H1 (cell line): ENCODE measurements at regions not wholly inside any gene's neighbourhood (a gene's known extent, or its start where the extent isn't known, plus 50 kb on each side); places are given as distances from the start of the nearest gene placed in this dataset.

Source experiments
- CTCF ChIA-PET: fragments of 300-600 bp; sonication (Branson Sonifier 250); formaldehyde crosslinking; loops from one replicate; lab custom pipeline; 2021; ENCODE audit not compliant: partially characterized antibody; lab: Charles Lee
- POLR2A ChIA-PET: fragments of 300-600 bp; sonication (Branson Sonifier 250); formaldehyde crosslinking; loops from one replicate; lab custom pipeline; 2021; ENCODE audit warnings: inconsistent platforms; ENCODE audit not compliant: partially characterized antibody; lab: Charles Lee
- DNase-seq, 2 experiments: peaks; one replicate each; pipeline versions ENCODE4 v3.0.0 to v3.0.0-alpha.2; 2010 to 2022; ENCODE audit warnings: low spot score in 2 of 2, low read depth in 1 of 2, mixed read lengths in 1 of 2
- FAIRE-seq: peaks from 2 replicates; lab custom pipeline; 2011; peaks lifted over from hg19 to GRCh38; lab: Jason Lieb, UNC
- H2AFZ ChIP-seq: 2 replicates; pipeline ENCODE4 v1.8.1; 2012; ENCODE audit warnings: low read length, inconsistent platforms
- H2AK5ac ChIP-seq: 2 replicates; pipeline ENCODE4 v1.6.1; 2013; ENCODE audit warnings: low read depth, low read length
- H2BK120ac ChIP-seq: replicated peaks from 2 replicates; pipeline ENCODE3; 2013; ENCODE audit warnings: low read depth, low read length, inconsistent platforms
- H2BK12ac ChIP-seq: 2 replicates; pipeline ENCODE4 v1.6.1; 2013; ENCODE audit warnings: low read depth, low read length
- H2BK15ac ChIP-seq: 2 replicates; pipeline ENCODE4 v1.6.1; 2013; ENCODE audit warnings: low read length
- H2BK20ac ChIP-seq: 2 replicates; pipeline ENCODE4 v1.6.1; 2013; ENCODE audit warnings: low read length
- H2BK5ac ChIP-seq: 2 replicates; pipeline ENCODE4 v1.6.1; 2013; ENCODE audit warnings: low read depth, low read length
- H3K14ac ChIP-seq: 2 replicates; pipeline ENCODE4 v1.6.1; 2013; ENCODE audit warnings: inconsistent platforms; ENCODE audit not compliant: insufficient read length
- H3K18ac ChIP-seq: 2 replicates; pipeline ENCODE4 v1.6.1; 2013; ENCODE audit warnings: low read length; ENCODE audit errors: extremely low read depth
- H3K23ac ChIP-seq: 2 replicates; pipeline ENCODE4 v1.6.1; 2013; ENCODE audit warnings: inconsistent platforms; ENCODE audit not compliant: insufficient read length
- H3K23me2 ChIP-seq: 2 replicates; pipeline ENCODE4 v1.6.1; 2013; ENCODE audit warnings: low read depth, low read length
- H3K27ac ChIP-seq: 2 replicates; pipeline ENCODE4 v1.6.1; 2011; ENCODE audit warnings: low read depth, low read length, inconsistent platforms
- H3K27me3 ChIP-seq, 4 experiments: replicated peaks in 1 of 4; 1 replicate in 1 of 4; 2 replicates in 3 of 4; pipeline versions ENCODE4 v1.6.1 to v1.8.1; 2011 to 2013; ENCODE audit warnings: low read length in 3 of 4, mild to moderate bottlenecking in 3 of 4, inconsistent platforms in 2 of 4, mixed read lengths in 2 of 4, moderate library complexity in 1 of 4; ENCODE audit not compliant: control insufficient read depth in 3 of 4, insufficient read depth in 3 of 4; ENCODE audit errors: extremely low read depth in 1 of 4
- H3K36me3 ChIP-seq, 4 experiments: 2 replicates each; pipeline versions ENCODE4 v1.6.1 to v1.8.1; 2011 to 2013; ENCODE audit warnings: mild to moderate bottlenecking in 4 of 4, low read length in 3 of 4, moderate library complexity in 2 of 4, control low read depth in 1 of 4, inconsistent platforms in 1 of 4; ENCODE audit not compliant: insufficient read depth in 4 of 4, control insufficient read depth in 2 of 4
- H3K4ac ChIP-seq: replicated peaks from 2 replicates; pipeline ENCODE3; 2013; ENCODE audit warnings: low read length, low read depth, mixed read lengths, inconsistent platforms; ENCODE audit not compliant: insufficient read length
- H3K4me1 ChIP-seq, 4 experiments: replicated peaks in 1 of 4; 1 replicate in 1 of 4; 2 replicates in 3 of 4; pipeline versions ENCODE4 v1.6.1 to v1.8.1; 2011 to 2013; ENCODE audit warnings: low read length in 3 of 4, inconsistent platforms in 2 of 4, mixed read lengths in 1 of 4; ENCODE audit not compliant: insufficient read depth in 4 of 4, control insufficient read depth in 3 of 4
- H3K4me2 ChIP-seq, 2 experiments: 2 replicates each; pipeline versions ENCODE4 v1.6.1 to v1.8.1; 2011 to 2013; ENCODE audit warnings: low read depth in 2 of 2, low read length in 2 of 2, control low read depth in 1 of 2, inconsistent platforms in 1 of 2, mild to moderate bottlenecking in 1 of 2; ENCODE audit not compliant: insufficient read depth in 1 of 2
- H3K4me3 ChIP-seq, 4 experiments: fragments of 200-600, 300-600 bp in 1 of 4; sonication (generic), shearing (Covaris generic), sonication (Bioruptor Twin) in 1 of 4; 2 replicates each; pipeline versions ENCODE4 v1.5.1 to v1.8.1; 2011 to 2016; ENCODE audit warnings: low read length in 4 of 4, low read depth in 3 of 4, control low read depth in 2 of 4, inconsistent platforms in 2 of 4, mild to moderate bottlenecking in 2 of 4, mixed read lengths in 1 of 4, moderate library complexity in 1 of 4; ENCODE audit not compliant: insufficient read depth in 2 of 4; ENCODE audit errors: extremely low read depth in 1 of 4
- H3K56ac ChIP-seq: replicated peaks from 2 replicates; pipeline ENCODE3; 2013; ENCODE audit warnings: low read depth, mild to moderate bottlenecking, mixed read lengths, low read length, inconsistent platforms; ENCODE audit not compliant: insufficient read length
- H3K79me1 ChIP-seq: 2 replicates; pipeline ENCODE4 v1.6.1; 2013; ENCODE audit warnings: low read depth, low read length, control low read depth
- H3K79me2 ChIP-seq, 2 experiments: 2 replicates each; pipeline versions ENCODE4 v1.6.1 to v1.8.1; 2012 to 2013; ENCODE audit warnings: low read length in 2 of 2, mild to moderate bottlenecking in 2 of 2, inconsistent platforms in 1 of 2; ENCODE audit not compliant: insufficient read depth in 2 of 2, control insufficient read depth in 1 of 2
- H3K9ac ChIP-seq, 4 experiments: replicated peaks in 1 of 4; 1 replicate in 1 of 4; 2 replicates in 3 of 4; pipeline versions ENCODE4 v1.6.1 to v1.8.1; 2011 to 2013; ENCODE audit warnings: low read depth in 3 of 4, low read length in 3 of 4, control low read depth in 2 of 4, mild to moderate bottlenecking in 2 of 4, moderate library complexity in 2 of 4, inconsistent platforms in 1 of 4; ENCODE audit errors: extremely low read depth in 1 of 4
- H3K9me3 ChIP-seq, 2 experiments: 2 replicates each; pipeline versions ENCODE4 v1.6.1 to v1.8.1; 2012 to 2013; ENCODE audit warnings: mild to moderate bottlenecking in 2 of 2, moderate library complexity in 2 of 2, control low read depth in 1 of 2, inconsistent platforms in 1 of 2, low read depth in 1 of 2, low read length in 1 of 2, mixed read lengths in 1 of 2; ENCODE audit not compliant: insufficient read depth in 2 of 2
- H4K20me1 ChIP-seq, 2 experiments: replicated peaks in 1 of 2; 2 replicates each; pipeline versions ENCODE3 to v1.8.1; 2011 to 2013; ENCODE audit warnings: inconsistent platforms in 2 of 2, low read length in 2 of 2, mild to moderate bottlenecking in 1 of 2; ENCODE audit not compliant: insufficient read depth in 2 of 2, control insufficient read depth in 1 of 2
- H4K5ac ChIP-seq: 2 replicates; pipeline ENCODE4 v1.6.1; 2013; ENCODE audit warnings: low read length, low read depth, mixed read lengths, inconsistent platforms; ENCODE audit not compliant: insufficient read length
- H4K8ac ChIP-seq: 2 replicates; pipeline ENCODE4 v1.8.0; 2013; ENCODE audit warnings: mild to moderate bottlenecking, moderate library complexity, low read length, inconsistent platforms; ENCODE audit not compliant: insufficient read depth; ENCODE audit errors: extremely low read depth
- H4K91ac ChIP-seq: replicated peaks from 2 replicates; pipeline ENCODE3; 2013; ENCODE audit warnings: low read length, mixed read lengths, inconsistent platforms; ENCODE audit not compliant: insufficient read length
- E2F6 ChIP-seq: IDR thresholded peaks from 2 replicates; pipeline ENCODE4 v1.6.1; 2012; ENCODE audit warnings: inconsistent platforms
- EGR1 ChIP-seq: IDR thresholded peaks from 2 replicates; pipeline ENCODE4 v1.6.1; 2011; ENCODE audit warnings: low read depth, low read length, borderline replicate concordance
- FOSL1 ChIP-seq: IDR thresholded peaks from 2 replicates; pipeline ENCODE4 v1.6.1; 2011; ENCODE audit warnings: mild to moderate bottlenecking, low read depth, low read length, moderate library complexity; ENCODE audit not compliant: insufficient read depth
- GABPA ChIP-seq: IDR thresholded peaks from 2 replicates; pipeline ENCODE4 v1.6.1; 2011; ENCODE audit warnings: mild to moderate bottlenecking, low read length, moderate library complexity, borderline replicate concordance; ENCODE audit not compliant: insufficient read depth
- MAFK ChIP-seq: IDR thresholded peaks from 2 replicates; pipeline ENCODE4 v1.6.1; 2012; ENCODE audit warnings: low read depth, mild to moderate bottlenecking, improper control_type of control experiment, low read length
- POLR2AphosphoS5 ChIP-seq: IDR thresholded peaks from 2 replicates; pipeline ENCODE4 v1.6.1; 2011; ENCODE audit warnings: low read depth, low read length
- RAD21 ChIP-seq, 2 experiments: IDR thresholded peaks in 1 of 2; conservative IDR thresholded peaks in 1 of 2; 2 replicates each; pipeline ENCODE4 v1.6.1; 2011; ENCODE audit warnings: low read depth in 2 of 2, low read length in 2 of 2, improper control_type of control experiment in 1 of 2, inconsistent platforms in 1 of 2, mild to moderate bottlenecking in 1 of 2, moderate library complexity in 1 of 2
- RBBP5 ChIP-seq: IDR thresholded peaks from 2 replicates; pipeline ENCODE4 v1.7.1; 2012; ENCODE audit warnings: low read depth, mild to moderate bottlenecking, inconsistent platforms, low read length, moderate library complexity, borderline replicate concordance
- SP4 ChIP-seq: IDR thresholded peaks from 2 replicates; pipeline ENCODE4 v1.6.1; 2012; ENCODE audit warnings: low read length, inconsistent platforms
- TAF7 ChIP-seq: optimal IDR thresholded peaks from 2 replicates; pipeline ENCODE3; 2011; ENCODE audit warnings: low read depth, mild to moderate bottlenecking, inconsistent platforms, low read length, moderate library complexity, borderline replicate concordance
- WGBS, 2 experiments: shearing (Covaris generic) in 1 of 2; methylation state at CpG; one replicate each; pipeline versions ENCODE4 v1.1.6 to v1.1.7; 2013 to 2015; ENCODE audit warnings: low lambda C conversion rate in 2 of 2, mixed read lengths in 2 of 2, inconsistent platforms in 1 of 2, low coverage in 1 of 2, missing lambda C conversion rate in 1 of 2; ENCODE audit not compliant: insufficient replicate concordance in 2 of 2, insufficient coverage in 1 of 2, insufficient read length in 1 of 2; ENCODE audit errors: extremely low coverage in 1 of 2, missing lambda C conversion rate in 1 of 2; 5-methylcytosine and 5-hydroxymethylcytosine counted together
- TF ChIP-seq, protein P1 (sequence below): IDR thresholded peaks from 2 replicates; pipeline ENCODE4 v1.6.1; 2012; ENCODE audit warnings: low read length, inconsistent platforms

- Histone ChIP-seq H3K4me3 (no peak overlapping the region), H3K9me3 (no peaks in the 10 kb centered on the region; a peak in 1 of 4 replicates), H3K4me1 (no peaks in the 10 kb centered on the region), H2AK5ac (no peak overlapping the region), H3K79me1 (no peaks in the 10 kb centered on the region), H3K4me2 (no peak overlapping the region), H2BK5ac (no peak overlapping the region), H3K4ac (no peak overlapping the region), H4K20me1 (no peaks in the 10 kb centered on the region), H3K27ac (no peak overlapping the region), H2BK20ac (no peak overlapping the region), H4K91ac (no peak overlapping the region), H3K23ac (no peak overlapping the region), H3K79me2 (no peaks in the 10 kb centered on the region), H4K8ac (no peak overlapping the region), H2BK120ac (no peak overlapping the region), H2BK12ac (no peak overlapping the region), H3K27me3 (no peaks in the 10 kb centered on the region), H4K5ac (no peak overlapping the region), H3K14ac (no peak overlapping the region), H2AFZ (no peak overlapping the region), H3K18ac (no peak overlapping the region), H3K36me3 (no peaks in the 10 kb centered on the region), H3K56ac (no peak overlapping the region), H3K23me2 (no peaks in the 10 kb centered on the region), H2BK15ac (no peak overlapping the region), H3K9ac (no peak overlapping the region)
- ChIA-PET CTCF (interaction anchor here (1.5 kb wide), 1 partner anchor 16 kb away, joined by 3 read pairs; no protein-coding TSS in a partner anchor), POLR2A (interaction anchor here (0.6 kb wide), 1 partner anchor 83 kb away, joined by 3 read pairs; no protein-coding TSS in a partner anchor)
- WGBS, 2 experiments = 93% methylated on average over 10 of the region's 10 CpGs; no CpG with 5 or more reads in 1 of the 2 experiments
- no peak for DNase-seq
- FAIRE-seq = no peak
- TF ChIP-seq GABPA = no peak
- no peak for TF ChIP-seq RAD21 (IDR thresholded peaks at IDR 0.05 in 1 of 2, conservative IDR thresholded peaks at IDR 0.05 in 1 of 2; ENCODE audit: low read depth in 2 of 2, low read length in 2 of 2)
- no peak for TF ChIP-seq SP4
- TF ChIP-seq POLR2AphosphoS5 = no peak
- no peak for TF ChIP-seq TAF7
- no peak for TF ChIP-seq RBBP5
- TF ChIP-seq E2F6 = no peak
- TF ChIP-seq FOSL1 = no peak
- TF ChIP-seq, protein P1, sequence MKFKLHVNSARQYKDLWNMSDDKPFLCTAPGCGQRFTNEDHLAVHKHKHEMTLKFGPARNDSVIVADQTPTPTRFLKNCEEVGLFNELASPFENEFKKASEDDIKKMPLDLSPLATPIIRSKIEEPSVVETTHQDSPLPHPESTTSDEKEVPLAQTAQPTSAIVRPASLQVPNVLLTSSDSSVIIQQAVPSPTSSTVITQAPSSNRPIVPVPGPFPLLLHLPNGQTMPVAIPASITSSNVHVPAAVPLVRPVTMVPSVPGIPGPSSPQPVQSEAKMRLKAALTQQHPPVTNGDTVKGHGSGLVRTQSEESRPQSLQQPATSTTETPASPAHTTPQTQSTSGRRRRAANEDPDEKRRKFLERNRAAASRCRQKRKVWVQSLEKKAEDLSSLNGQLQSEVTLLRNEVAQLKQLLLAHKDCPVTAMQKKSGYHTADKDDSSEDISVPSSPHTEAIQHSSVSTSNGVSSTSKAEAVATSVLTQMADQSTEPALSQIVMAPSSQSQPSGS = no peak
- TF ChIP-seq EGR1 = no peak
- TF ChIP-seq MAFK = no peak
Observed at GRCh38 chr7:156067156-156067555, 254.9 kb upstream of the SHH start.
